ENCODE measurements at regions not wholly inside any gene's neighbourhood (a gene's known extent, or its start where the extent isn't known, plus 50 kb on each side); places are given as distances from the start of the nearest gene placed in this dataset.
"Not testable (repeated sequence)": the region's sequence is repeated elsewhere in the genome, so short reads cannot be mapped to it uniquely, and the experiment has no call there.

DNA sequence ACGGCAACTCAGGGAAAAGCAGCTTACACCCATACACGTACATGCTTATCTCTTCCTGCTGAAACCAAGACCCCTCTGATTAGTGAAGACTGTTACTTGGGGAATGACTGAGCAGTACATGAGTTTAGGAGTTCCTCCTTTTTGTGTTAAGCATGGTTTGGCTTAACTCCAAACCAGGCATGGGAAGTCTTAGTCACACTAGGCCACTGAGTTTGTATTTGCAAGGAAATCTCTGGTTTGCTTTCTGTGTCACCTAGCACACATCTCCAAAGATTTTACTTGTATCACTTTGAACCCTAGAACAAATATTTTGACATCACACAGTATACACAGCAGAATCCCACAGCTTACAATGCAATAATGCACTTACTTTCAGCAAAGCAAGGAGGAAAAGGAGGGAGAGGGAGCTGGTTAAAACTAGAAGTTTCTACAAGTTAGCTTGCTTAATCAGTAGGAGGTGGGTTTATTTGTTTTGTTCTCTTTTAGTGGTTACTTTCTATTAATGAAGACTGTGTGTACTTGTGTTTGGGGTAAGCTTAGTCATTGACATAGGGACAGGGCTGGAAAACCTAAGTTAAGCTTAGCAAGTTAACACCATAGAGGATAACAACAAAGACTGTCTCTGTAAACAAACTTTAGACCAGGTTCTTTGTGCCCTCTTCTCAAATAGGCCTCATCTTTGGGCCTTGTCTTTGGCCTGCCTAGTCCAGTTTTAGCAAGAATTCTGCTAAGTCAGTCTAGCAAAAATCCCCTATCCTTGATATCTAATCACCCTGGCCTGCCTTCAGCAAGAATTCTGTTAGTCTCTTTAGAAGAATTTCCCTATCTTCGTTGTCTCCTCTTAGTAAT lies 219.4 kb downstream of the MREG start:
- no peak for DNase-seq

DNA sequence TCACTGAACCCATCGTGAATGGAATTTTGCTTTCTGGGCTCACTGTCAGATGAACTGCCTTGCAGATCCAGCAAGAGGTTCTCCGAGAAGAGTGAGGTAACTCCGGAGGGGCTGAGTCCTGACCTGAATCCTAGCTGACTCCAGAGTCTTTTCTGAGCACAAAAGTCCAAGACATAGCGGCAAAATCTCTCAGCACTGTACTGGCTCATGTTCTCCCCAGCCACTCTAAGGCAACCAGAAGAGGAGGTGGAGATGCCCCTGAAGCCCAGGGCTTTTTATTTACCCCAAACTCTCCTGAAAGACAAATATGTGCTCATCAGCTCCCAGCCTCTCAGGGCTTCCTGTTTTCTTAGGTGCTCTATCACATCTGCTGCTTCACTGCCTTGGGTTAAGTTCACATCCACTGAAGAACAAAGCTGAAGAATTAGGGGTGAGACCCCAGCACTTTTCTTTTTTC lies 221.8 kb downstream of the MREG start:
- DNase-seq, result no peak

DNA sequence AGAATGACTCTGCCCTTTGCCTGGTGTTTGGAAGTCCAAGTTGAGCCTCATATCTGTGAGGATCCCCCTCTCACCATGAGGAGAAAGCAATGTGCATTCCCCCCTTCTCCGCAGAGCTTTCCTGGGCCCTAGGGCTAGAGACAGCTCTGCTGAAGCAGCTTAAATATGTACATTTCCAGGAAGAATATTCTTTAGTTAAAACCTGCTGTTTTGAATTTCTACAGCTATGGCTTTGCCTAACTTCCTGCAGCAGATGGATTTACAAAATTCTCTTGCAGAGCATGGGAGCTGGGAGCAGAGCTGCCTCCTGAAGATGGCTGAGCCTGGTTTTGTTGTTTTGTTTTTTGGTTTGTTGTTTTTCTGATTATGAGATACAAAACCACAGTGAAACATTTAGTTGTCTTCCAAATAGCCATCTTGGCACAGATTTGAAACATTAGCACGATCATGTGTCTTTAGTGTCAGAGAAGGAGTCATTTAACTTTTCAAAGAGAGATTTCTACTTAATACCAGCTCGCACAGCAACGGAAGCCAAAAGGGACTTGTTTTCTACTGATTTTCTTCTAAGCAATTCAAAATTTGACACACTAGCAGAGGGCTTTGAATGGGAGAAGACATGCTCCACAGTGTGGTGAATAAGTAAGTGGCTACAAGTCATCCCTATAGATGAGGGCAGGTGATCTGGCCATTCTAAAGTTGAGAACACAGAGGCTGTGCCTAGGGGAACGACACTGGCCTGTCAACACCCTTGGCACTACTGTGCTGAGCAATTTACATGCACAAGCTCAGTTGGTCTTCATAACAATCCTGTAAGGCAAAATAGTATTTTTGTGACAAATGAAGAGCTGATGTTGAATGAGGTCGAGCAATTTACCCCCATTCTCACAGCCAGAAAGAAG lies 222.6 kb downstream of the MREG start:
- no peak for DNase-seq

DNA sequence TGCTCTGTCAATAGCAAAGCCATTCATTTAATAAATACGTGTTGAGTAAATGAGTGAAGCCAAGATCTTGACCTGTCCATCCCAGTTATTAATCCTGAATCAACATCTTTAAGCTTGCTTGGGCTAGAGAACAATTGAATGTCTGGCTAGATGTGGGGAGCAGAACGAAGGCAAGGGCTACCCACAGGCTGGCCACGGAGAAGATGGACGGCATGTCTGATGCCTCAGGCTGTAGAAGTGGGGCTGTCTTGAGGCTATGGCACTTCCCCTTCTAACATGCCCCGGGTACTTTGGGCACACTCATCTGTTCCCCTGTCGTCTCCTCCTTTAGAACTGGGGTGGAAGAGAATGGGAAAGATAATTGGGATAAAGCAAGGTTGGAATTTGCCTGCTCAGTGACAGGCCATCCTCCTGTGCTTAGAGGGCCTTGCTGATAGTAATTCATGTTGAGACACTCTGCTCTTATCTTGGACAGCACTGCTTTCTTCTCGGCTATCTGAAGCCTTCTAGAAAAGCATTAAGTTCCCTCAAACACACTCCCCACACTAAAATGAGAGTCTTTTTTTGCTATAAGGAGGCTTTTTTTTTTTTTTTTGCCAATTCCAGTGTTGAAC lies 225.7 kb downstream of the MREG start:
- no peak for DNase-seq

DNA sequence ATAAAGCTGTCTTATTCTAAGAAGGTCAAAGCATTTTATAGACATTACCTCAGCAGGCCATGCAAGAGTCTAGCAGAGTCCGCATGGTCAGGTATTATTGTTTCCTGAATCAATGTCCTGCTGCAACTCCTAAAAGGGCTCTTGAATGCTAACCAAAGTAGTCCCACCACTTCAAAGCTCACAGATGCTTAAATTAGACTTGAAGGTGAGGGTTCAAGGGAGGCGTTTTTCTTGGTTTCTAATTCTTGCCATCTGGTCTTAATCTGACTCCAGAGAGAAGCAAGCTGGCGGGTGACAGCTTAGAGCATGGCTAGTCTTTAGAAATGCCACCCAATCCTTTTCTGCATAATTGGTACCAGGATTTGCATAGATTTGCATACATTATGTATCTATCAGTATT lies 226.3 kb downstream of the MREG start:
- DNase-seq, result no peak

DNA sequence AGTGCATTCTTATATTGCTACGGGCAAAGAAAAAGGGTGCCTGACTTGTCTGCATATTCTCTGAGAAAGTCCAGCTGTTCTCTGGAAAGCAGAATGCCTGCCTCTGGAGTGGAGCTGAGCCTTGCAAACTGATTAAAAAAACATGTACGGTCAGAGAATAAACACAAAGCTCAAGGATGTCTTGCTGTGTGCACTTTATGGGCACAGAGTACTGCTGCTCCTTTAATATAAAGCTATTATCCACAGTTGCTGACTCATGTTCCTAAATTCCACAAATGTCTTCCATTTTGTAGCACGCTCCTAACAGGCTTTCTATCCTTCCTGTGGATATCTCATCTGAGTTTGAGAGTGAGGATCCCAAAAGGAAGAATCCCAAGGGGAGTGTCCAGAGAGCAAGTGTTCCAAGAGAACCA lies 229.0 kb downstream of the MREG start:
- no peak for DNase-seq

DNA sequence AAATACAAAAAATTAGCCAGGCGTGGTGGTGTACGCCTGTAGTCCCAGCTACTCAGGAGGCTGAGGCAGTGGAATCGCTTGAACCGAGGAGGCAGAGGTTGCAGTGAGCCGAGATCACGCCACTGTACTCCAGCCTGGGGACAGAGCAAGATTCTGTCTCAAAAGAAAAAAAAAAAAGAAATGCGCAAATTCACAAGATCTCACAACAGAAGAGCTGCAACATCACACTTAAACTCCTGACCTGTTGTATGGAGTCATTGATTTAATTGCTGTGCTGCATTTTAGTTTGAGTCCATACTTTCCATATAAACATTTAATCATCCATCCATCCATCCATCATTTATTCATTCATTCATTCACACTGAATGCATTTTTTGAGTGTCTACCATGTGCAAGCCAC lies 229.7 kb downstream of the MREG start:
- DNase-seq, result not testable (repeated sequence)

DNA sequence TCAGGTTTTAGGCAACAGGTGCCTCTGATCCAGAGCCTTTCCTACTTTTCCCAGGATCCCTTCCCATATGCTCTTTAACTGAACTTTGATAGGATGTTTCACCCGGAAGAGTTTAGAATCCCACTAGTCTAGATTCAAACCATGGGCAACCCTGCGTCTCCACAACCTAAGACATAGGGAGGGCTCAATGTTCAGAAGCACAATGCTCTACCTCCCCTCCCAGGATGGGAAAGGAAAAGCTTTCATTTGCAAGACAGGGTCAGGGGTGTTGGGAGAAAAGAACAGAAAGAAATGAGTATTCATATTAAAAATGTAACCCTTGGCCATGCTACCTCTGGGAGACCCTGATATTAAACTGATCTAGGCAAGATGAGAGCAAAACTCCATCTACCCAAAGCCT lies 230.4 kb downstream of the MREG start:
- no peak for DNase-seq

DNA sequence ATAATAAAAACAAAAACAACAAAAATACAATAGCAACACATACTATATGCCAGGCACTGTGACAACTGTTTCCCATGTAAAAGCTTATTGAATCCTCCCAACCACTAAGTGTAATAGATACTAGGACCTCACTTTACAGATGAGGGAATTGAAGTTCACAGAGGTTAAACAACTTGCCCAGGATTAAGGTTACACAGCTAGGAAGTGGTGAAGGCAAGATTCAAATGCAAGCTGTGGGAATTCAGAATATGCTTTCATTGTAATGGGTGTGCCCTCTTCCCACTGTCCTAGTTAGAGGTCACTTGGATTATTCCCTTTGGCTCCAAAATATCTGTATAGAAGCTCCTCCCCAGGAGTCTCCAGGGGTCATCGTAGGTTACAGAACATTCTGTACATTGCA lies 231.1 kb downstream of the MREG start:
- no peak for DNase-seq

DNA sequence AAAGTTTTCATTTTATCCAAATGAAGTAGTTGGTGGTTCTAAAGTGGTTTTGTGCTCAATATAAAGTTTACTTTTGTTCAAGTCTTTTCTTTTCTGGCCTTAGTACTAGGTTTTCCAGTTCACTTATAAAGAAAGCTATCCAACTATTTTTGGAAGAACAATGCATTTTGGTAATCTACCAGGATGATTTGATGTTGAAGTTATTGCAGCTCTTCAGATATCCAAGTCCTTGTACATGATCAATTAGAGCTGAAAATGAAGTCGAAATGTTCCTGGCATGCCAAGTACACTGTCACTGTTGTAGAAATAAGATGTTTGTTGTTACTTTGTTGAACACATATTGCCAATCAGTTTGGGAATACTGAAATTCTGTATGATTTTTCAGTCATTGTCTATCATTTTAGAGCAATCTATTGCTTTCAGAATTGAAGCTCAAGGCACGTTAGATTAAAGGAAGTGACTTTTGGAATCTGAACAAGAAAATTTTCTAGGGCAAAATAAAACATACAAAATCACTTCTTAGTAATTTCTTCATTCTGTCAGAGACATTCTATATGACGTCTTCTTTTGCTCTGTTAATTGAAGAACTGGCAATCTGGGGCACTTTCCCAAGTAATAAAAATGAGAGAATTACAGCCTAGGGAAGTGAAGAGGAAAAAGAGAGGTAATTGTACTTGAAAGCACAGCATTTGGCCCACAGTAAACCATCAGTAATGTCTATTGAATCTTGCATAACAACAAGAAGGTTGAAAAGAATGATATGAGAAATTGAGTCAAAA lies 232.3 kb downstream of the MREG start:
- DNase-seq, result no peak

DNA sequence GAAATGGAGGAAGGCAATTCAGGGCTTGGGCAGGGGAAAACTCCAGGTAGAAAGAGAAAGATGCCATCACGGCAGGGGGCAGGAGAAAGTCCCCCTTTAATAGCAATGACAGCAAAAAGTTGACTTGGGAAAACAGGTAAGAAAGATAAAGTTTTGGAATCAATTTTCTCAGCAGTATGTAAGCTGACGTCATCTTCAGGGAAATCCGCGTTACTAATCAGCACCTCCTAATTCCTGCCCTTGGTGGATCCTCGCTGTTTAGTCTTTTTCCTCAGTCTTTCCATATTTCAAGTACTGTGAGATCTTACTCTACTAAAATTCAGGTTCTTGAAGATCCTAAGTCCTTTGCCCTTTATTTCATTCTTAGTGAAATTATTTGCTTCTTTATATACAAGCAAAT lies 233.0 kb downstream of the MREG start:
- no peak for DNase-seq

DNA sequence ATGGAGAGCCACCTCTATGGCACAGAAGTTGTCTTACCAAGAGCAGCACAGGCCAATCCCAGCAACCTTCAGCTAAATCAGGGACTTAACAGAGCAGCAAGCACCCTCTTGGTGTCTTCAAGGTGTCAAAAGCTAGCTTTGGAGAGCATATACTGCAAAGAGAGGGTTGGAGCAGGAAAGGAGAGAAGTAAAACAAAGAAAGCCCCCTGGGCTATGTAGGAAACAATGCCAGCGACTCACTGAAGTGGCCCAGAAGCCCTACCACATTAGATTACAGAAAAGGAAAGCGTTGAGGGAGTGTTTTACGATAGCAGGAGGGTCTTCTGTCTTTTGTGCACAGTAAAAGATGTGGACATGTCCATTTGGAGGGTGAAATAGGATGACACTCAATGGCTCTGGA lies 233.4 kb downstream of the MREG start:
- DNase-seq, result no peak

DNA sequence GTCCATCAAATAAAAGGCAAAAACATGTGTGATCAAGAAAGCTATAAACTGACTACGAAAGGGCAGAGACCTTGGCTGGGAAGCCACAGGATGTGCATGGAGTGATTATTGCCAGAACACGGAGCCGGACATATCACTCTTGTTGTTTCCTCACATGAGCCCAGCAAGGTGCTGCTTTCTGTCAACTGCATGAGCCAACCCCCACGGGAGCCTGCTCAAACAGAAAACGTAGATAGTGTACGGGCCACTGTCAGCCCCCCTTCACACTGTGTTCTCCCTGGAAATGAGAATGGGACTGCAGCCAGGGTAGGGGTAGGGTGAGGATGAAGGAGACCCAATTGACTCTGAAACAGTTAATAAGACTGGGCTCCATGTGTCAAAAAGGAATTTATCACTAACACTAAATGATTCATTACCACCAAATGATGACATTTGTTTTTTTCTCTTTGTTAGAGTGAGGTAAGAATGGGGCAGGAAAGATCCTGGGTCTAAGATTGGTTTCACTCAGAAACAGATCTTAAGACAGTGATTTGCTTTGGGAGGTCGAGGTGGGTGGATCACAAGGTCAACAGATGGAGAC lies 235.8 kb downstream of the MREG start:
- DNase-seq, result no peak

DNA sequence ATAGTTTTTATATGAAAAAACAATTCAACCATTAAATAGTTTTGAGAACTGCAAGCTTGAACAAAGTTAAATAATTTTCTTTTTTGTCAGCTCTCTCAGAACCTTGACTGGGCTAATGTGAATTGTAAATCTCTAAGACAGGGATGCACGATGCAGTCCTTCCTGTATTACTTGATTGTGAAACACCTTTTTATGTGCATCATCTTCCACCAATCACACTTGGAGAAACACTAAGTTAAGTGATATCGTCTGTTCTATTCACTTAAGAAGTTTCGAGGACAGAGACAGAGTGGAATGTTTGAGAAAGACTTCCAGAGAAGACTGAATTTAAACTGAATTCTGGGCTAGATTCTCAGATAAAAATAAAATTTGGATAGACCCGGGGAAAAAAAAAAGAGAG lies 238.2 kb downstream of the MREG start:
- no peak for DNase-seq

DNA sequence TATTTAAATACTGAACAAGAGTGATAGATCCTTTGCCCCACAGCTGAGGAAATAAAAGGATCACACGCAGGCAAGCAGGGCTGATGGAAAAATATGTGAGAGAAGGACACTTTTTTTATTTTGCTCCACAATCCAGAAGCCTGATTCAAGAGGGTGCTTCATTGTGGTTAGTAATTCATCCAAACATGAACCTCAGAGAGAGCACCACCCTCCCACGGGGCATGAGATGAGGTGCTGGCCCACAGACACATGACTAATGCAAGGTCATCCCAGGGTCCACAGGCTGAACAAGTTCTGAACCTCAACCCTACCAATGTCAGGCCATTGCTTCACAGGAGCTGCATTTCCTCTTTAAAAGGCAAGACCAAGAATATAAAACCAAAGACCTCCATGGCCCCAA lies 239.6 kb downstream of the MREG start:
- DNase-seq, result no peak

DNA sequence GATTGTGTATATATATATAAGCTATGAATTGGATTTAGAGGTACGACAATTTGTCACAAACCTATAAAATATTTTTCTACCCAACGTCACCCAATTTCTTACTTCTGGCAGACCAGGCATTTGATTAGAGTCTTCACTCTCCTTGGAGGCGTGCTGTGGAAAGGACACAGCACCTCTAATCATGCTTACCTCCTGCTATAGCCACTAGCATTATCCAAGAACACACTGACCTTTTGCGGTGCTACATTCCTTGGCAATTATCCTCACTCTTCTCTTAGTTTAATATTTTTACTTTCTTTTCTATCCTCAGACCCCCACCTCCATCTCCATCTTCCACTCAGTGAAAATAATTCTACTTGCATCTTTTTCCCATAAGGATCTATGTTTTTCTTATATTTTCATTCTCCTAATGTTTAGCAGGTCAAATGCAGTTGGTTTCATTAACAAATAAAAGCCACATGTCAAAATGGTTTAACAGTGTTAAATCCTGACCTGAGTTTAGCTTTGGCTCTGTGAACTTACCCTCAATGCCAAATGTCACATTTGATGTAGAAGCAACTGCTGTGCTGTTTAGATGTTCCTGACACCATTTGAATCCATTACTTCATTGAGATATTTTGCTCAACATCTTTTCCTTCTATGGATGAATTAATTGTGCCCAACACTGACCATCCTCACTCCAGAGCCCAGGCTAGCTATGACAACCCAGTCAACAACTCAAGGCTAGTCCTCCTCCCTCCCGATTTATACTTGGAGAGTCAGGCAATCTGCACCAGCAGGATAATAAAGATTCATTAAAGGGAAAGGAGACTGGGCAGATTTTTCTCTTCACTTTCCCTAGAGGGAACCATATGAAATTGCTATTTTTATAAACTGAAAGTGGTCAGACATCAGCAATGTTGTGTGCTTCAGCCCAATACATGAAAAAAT lies 240.5 kb downstream of the MREG start:
- DNase-seq, result no peak

DNA sequence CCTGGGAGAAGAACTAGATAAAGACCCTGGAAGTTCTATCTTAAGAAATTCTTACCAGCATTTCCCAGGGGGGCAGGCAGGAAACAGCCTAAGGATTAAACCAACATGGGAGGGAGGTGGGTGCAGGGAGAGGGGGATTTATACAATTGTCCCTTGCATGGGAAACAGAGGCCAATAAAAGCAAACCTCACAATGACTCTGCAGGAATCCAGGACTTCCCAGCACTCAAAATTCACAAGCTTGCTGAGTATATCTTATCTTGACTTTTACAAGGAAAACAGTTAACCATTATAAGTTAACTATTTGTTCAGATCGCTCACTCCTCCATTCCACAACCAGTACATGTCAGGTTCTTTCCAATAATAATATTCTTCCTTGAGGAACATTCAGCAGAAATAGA lies 241.3 kb downstream of the MREG start:
- DNase-seq, result no peak

DNA sequence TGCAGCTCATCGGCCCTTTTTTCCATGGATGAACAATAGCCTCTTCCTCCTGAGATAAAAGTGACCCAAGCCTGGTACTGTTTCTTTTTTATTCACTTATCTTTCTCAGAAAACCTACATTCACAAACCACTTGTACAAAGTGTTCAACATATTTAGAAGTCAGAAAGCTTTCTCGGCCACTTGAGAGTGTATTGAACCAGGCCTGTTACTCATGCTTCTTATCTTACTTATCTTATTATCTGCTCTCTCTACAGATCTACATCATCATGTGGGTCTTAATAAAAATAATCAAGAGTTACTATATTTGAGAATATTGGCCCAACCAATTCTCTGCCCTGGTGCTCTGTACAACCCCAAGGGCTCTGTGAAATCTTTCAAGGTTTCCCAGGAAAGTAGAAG lies 242.1 kb downstream of the MREG start:
- no peak for DNase-seq

DNA sequence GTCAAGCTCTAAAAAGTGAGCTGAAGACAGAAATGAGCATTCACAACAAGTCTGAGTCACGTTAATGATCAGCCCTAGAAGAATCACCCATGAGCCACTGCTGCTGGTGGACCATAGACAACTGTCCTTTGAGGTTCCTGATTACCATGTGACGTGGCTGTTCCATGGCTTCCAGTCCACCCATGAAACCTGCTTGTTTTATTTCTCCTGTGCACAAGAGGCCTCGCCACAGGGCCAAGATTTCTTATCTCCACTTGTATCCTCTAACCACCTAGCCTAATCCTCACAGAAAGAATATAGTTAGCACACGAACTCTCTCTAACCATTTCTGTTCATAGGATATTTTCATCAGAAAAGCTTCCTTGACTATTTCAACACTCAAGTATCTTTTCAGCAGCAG lies 242.7 kb downstream of the MREG start:
- no peak for DNase-seq

DNA sequence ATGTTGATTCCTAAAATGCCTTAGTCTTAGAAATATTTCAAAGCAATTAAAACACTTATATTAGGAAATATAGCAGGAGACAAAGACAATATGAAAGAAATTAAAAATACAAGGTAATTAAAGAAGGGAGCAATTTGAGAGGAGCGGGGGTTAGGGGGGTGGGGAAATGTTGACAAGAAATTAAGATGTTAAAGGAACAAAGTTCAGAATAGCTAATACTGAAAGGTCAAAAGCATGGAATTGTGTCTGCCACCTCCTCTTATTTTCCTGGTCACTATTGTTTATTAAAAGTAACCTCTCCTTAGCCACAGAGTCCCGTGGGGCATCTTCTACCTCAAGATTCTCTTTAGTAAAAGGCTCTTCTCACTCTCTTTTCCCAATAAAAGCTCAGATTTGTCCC lies 244.1 kb downstream of the MREG start:
- no peak for DNase-seq

DNA sequence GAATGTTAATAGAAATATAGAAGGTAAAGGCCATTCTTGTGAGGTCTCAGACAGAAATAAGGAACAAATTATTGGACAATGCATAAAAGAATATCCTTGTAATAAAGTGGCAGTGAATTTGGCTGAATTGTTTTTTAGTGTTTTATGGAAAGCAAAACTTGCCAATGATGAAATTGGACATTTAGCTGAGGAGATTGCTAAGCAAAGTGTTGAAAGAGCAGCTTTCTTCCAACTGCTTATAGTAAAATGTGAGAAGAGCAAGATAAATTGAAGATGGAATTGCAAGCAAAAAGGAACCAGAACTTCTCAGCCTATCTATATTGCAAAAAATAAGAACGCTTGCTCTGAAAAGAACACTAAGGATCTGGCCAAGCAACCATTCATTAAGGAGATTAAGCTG lies 245.7 kb downstream of the MREG start:
- DNase-seq, result no peak

Measured in 8988T (cell line).